GM18907 (cell line): ENCODE measurements at regions not wholly inside any gene's neighbourhood (a gene's known extent, or its start where the extent isn't known, plus 50 kb on each side); places are given as distances from the start of the nearest gene placed in this dataset.

Experiments used
- ATAC-seq: cut with Tn5 transposase; IDR thresholded peaks from one replicate; pipeline ENCODE4 v1.9.1; 2021; ENCODE audit warnings: mild to moderate bottlenecking, moderate library complexity; ENCODE audit not compliant: unreplicated experiment

DNA sequence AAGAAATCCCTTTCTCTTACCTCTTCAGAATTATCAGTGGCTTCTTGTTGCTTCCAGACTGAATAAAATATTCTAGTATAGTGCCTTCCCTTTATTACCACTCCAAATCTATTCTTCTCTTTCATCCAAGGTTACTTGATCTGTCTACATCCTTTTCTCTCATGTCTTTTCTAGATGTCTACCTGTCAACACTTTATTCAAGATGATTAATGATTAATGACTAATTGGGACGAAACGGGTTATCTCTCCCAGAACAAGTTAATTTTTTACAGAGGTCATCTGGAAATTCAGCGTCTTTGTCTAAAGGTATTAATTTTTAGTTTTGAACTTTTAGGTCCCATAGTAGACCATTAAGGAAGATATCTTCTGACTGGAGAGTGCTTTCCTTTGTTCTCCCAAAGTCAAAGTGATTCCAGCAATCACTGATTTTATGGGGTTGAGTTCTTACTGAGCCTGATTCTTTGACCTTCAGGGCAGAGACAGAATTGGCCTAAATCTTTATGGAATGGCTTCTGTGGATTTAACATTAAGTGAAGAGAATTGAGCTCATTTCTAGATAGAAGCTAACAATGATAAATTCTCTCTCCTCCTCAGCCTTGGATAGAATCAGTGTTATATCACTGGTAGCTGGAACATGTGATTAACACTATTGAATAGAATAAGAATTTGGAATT, 335.4 kb upstream of the TEX13C start:
- no peak for ATAC-seq

- ATAC-seq: no peak
Observed at GRCh38 chrX:124986284-124986683, 333.4 kb upstream of the TEX13C start.

DNA sequence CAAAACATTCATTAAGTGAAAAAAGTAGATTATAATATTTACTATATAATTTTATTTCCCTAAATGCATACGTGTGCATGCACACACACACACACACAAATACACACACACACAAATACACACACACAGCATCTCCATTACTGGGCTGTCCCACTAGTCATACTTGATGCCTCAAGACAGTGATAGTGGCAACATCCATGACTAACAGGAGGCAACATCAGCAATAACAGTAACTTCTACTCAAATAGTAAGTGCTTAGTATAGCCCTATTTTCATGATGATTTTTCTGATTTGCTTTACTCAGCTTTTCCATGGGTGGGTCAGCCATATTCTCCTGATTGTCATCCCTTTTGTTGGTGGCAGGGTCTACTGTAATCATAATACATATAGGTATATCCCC, 325.9 kb upstream of the TEX13C start:
- no peak for ATAC-seq

DNA sequence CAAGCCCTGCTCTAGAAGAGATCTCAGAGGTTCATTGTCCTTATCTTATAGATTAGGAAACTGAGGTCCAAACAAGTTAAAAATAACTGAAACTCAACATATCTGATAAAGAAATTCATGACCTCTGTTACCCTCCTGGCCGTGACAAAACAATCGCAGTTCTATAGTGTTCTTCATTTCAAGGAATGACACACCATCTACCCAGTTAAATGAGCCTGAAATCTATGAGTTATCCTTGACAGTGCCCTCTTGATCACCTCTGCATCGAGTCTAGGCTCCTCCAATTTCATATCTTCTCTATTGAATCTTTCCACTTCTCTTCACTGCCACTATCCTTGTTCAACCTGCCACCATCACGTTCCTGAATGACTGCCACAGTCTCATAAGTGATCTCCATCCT, 325.3 kb upstream of the TEX13C start:
- no peak for ATAC-seq

GRCh38 chrX:125003746-125004446, 315.8 kb upstream of the TEX13C start:
- no peak for ATAC-seq

GRCh38 chrX:125004799-125005198, 314.9 kb upstream of the TEX13C start:
- ATAC-seq: no peak

DNA sequence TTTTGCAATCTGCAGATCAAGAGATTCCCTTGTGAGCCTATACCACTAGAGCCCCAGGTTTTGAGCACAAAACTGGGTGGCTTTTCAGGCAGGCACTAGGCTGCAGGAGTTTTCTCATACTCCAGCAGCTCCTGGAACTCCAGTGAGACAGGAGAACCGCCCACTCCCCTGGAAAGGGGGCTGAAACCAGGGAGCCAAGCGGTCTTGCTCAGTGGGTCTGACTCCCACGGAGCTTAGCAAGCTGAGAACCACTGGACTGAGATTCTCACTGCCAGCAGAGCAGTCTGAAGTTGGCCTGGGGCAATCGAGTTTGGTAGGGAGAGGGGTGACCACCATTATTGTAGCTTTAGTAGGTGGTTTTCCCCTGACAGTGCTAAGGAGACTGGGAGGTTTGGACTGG, 313.8 kb upstream of the TEX13C start:
- ATAC-seq: no peak

DNA sequence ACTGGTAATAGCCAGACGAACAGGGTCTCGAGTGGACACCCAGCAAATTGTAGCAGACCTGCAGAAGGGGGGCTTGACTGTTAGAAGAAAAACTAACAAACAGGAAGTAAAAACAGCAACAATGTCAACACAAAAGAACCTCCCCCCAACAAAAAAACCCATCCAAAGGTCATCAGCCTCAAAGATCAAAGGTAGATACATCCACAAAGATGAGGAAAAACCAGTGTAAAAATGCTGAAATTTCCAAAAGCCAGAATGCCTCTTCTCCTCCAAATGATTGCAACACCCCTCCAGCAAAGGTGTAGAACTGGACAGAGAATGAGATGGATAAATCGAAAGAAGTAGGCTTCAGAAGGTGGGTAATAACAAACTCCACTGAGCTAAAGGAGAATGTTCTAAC, 313.0 kb upstream of the TEX13C start:
- ATAC-seq: no peak

- ATAC-seq: no peak
Observed at GRCh38 chrX:125012585-125012984, 307.1 kb upstream of the TEX13C start.

GRCh38 chrX:125029131-125029530, 290.5 kb upstream of the TEX13C start:
- no peak for ATAC-seq
